ENCODE measurements at regions not wholly inside any gene's neighbourhood (a gene's known extent, or its start where the extent isn't known, plus 50 kb on each side); places are given as distances from the start of the nearest gene placed in this dataset.

DNA sequence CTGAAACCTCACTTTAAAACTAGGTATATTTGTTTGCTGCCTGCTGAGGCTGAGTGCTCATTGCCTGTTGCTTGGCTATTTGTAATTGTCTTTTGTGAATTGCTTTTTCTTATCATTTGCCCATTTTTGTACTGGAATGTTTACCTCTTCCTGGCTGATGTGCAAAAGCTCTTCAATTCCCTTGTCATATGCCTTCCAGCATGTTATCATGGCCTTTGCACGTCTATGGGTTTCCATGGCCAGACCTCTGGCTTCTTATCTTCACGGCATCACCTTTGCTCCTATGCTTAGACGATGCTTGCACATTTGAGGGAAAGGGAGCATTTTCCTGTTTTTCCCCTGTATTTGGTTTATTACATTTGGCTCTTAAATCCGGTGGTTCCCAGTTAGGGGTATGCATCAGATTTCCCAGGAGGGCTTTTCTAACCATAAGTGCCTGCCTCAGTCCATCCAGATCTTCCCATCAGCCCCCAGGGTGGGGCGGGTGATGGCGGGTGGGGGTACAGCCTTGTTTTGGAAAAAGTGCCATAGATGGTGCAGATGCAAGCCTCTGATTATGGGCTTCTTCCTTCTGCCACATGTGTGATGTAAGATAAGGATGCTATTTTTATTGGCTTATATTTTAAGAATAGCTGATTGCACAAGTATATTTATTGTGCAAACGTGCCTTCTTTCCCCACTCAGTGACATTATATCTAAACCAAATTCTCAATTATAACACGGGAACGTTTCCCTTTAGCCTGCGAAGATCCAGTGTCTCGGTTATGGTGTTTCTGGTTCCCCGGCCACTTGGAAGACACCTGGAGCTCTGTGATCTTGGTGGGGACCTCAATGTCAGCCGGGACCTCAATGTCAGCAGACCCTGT, 70.6 kb upstream of the SEPTIN5 start (continued):
- TF ChIP-seq ARHGAP35 (IDR thresholded peaks at IDR 0.05; ENCODE audit: partially characterized antibody) (no peak), GTF2E2 (tag; IDR thresholded peaks at IDR 0.05) (peak; percentile 94), SMAD4 (CRISPR knock-in tag; conservative IDR thresholded peaks at IDR 0.05) (peak; percentile 97), RNF2 (IDR thresholded peaks at IDR 0.05) (peak; percentile 64; the same call in 1 of the 2 replicates), RCOR1 (IDR thresholded peaks at IDR 0.05; ENCODE audit: borderline replicate concordance in 1 of 2, low read depth in 2 of 2, low read length in 2 of 2) (peak; percentile 25 to 93; a peak in 3 of 4 replicates), GATAD2B (IDR thresholded peaks at IDR 0.05; ENCODE audit: borderline replicate concordance) (peak; percentile 74; the same call in 1 of the 2 replicates), MYC (IDR thresholded peaks at IDR 0.05; ENCODE audit: low read depth, low read length) (peak; percentile 70), MYC (CRISPR knock-in tag; IDR thresholded peaks at IDR 0.05; ENCODE audit: borderline replicate concordance, low read depth) (peak; percentile 24; the same call in 1 of the 2 replicates), SRSF7 (optimal IDR thresholded peaks at IDR 0.05; ENCODE audit: low read depth, low read length) (no peak), NFIC (IDR thresholded peaks at IDR 0.05) (peak; percentile 92), CSDE1 (IDR thresholded peaks at IDR 0.05) (0 out of 4 replicates have a peak, but pooled peaks of 1 of the 2 experiments have one; percentile 21), TBL1XR1 (IDR thresholded peaks at IDR 0.05; ENCODE audit: low read length in 2 of 2) (peak; percentile 24 to 62; a peak in 2 of 4 replicates), BCOR (IDR thresholded peaks at IDR 0.05) (peak; percentile 42), ZNF699 (CRISPR knock-in tag; IDR thresholded peaks at IDR 0.05; ENCODE audit: insufficient replicate concordance) (no peak), KDM5B (IDR thresholded peaks at IDR 0.05; ENCODE audit: insufficient replicate concordance, low read depth, low read length) (peak; percentile 30), ZNF324 (CRISPR knock-in tag; IDR thresholded peaks at IDR 0.05) (0 out of 2 replicates have a peak, but pooled peaks have one; percentile 30)
- TF ChIP-seq, protein P1, sequence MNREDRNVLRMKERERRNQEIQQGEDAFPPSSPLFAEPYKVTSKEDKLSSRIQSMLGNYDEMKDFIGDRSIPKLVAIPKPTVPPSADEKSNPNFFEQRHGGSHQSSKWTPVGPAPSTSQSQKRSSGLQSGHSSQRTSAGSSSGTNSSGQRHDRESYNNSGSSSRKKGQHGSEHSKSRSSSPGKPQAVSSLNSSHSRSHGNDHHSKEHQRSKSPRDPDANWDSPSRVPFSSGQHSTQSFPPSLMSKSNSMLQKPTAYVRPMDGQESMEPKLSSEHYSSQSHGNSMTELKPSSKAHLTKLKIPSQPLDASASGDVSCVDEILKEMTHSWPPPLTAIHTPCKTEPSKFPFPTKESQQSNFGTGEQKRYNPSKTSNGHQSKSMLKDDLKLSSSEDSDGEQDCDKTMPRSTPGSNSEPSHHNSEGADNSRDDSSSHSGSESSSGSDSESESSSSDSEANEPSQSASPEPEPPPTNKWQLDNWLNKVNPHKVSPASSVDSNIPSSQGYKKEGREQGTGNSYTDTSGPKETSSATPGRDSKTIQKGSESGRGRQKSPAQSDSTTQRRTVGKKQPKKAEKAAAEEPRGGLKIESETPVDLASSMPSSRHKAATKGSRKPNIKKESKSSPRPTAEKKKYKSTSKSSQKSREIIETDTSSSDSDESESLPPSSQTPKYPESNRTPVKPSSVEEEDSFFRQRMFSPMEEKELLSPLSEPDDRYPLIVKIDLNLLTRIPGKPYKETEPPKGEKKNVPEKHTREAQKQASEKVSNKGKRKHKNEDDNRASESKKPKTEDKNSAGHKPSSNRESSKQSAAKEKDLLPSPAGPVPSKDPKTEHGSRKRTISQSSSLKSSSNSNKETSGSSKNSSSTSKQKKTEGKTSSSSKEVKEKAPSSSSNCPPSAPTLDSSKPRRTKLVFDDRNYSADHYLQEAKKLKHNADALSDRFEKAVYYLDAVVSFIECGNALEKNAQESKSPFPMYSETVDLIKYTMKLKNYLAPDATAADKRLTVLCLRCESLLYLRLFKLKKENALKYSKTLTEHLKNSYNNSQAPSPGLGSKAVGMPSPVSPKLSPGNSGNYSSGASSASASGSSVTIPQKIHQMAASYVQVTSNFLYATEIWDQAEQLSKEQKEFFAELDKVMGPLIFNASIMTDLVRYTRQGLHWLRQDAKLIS (CRISPR knock-in tag; IDR thresholded peaks at IDR 0.05), result no peak
- TF ChIP-seq, protein P2, sequence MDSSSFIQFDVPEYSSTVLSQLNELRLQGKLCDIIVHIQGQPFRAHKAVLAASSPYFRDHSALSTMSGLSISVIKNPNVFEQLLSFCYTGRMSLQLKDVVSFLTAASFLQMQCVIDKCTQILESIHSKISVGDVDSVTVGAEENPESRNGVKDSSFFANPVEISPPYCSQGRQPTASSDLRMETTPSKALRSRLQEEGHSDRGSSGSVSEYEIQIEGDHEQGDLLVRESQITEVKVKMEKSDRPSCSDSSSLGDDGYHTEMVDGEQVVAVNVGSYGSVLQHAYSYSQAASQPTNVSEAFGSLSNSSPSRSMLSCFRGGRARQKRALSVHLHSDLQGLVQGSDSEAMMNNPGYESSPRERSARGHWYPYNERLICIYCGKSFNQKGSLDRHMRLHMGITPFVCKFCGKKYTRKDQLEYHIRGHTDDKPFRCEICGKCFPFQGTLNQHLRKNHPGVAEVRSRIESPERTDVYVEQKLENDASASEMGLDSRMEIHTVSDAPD (CRISPR knock-in tag; IDR thresholded peaks at IDR 0.05), result 0 out of 2 replicates have a peak, but pooled peaks have one; percentile 7
- TF ChIP-seq, protein P3, sequence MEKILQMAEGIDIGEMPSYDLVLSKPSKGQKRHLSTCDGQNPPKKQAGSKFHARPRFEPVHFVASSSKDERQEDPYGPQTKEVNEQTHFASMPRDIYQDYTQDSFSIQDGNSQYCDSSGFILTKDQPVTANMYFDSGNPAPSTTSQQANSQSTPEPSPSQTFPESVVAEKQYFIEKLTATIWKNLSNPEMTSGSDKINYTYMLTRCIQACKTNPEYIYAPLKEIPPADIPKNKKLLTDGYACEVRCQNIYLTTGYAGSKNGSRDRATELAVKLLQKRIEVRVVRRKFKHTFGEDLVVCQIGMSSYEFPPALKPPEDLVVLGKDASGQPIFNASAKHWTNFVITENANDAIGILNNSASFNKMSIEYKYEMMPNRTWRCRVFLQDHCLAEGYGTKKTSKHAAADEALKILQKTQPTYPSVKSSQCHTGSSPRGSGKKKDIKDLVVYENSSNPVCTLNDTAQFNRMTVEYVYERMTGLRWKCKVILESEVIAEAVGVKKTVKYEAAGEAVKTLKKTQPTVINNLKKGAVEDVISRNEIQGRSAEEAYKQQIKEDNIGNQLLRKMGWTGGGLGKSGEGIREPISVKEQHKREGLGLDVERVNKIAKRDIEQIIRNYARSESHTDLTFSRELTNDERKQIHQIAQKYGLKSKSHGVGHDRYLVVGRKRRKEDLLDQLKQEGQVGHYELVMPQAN (IDR thresholded peaks at IDR 0.05; ENCODE audit: borderline replicate concordance), result 0 out of 2 replicates have a peak, but pooled peaks have one; percentile 31
